BE2C (cell line): ENCODE measurements at regions not wholly inside any gene's neighbourhood (a gene's known extent, or its start where the extent isn't known, plus 50 kb on each side); places are given as distances from the start of the nearest gene placed in this dataset.

Experiments
- DNase-seq: peaks from one replicate; pipeline ENCODE4 v3.0.0-alpha.2; 2020
- H3K27me3 ChIP-seq: fragments of 250-450 bp; sonication (Bioruptor Pico); 2 replicates; pipeline ENCODE4 v1.5.1; 2020; ENCODE audit warnings: mild to moderate bottlenecking
- H3K36me3 ChIP-seq: fragments of 250-450 bp; sonication (Bioruptor Pico); 2 replicates; pipeline ENCODE4 v1.5.1; 2020; ENCODE audit warnings: mild to moderate bottlenecking
- H3K4me1 ChIP-seq: fragments of 250-450 bp; sonication (Bioruptor Pico); 2 replicates; pipeline ENCODE4 v1.5.1; 2020
- H3K4me3 ChIP-seq: 2 replicates; pipeline ENCODE4 v1.5.1; 2011; ENCODE audit warnings: low read depth, low read length
- H3K9me3 ChIP-seq: fragments of 250-450 bp; sonication (Bioruptor Pico); 2 replicates; pipeline ENCODE4 v1.5.1; 2020
- TF ChIP-seq, protein P1 (sequence below): IDR thresholded peaks from 2 replicates; pipeline ENCODE4 v1.5.1; 2012; ENCODE audit warnings: mild to moderate bottlenecking, low read depth, low read length

DNA sequence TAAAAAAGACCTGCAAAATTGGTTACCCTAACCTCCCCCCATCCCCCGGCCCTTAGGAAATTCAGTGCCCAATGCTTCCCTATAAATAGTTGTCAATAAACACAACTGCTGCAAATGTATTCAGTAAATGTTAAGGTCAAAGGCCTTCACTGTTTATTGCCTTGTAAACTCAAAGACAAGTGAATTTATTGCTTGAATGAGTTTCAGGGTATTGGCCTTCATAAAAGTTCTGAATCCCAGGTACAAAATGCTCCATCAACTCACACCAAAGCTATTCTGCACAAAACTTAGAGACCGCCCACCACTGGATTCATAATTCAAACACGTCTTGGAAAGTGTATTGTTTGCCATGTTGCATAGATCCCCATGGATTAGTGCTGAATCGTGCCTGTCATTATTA, 63.3 kb upstream of the CDKN3 start:
- Histone ChIP-seq H3K4me1 (no peaks in the 10 kb centered on the region; the same call in 1 of the 2 replicates), H3K9me3 (no peaks in the 10 kb centered on the region), H3K36me3 (no peaks in the 10 kb centered on the region), H3K27me3 (no peaks in the 10 kb centered on the region), H3K4me3 (no peak overlapping the region)
- no peak for DNase-seq
- TF ChIP-seq, protein P1, sequence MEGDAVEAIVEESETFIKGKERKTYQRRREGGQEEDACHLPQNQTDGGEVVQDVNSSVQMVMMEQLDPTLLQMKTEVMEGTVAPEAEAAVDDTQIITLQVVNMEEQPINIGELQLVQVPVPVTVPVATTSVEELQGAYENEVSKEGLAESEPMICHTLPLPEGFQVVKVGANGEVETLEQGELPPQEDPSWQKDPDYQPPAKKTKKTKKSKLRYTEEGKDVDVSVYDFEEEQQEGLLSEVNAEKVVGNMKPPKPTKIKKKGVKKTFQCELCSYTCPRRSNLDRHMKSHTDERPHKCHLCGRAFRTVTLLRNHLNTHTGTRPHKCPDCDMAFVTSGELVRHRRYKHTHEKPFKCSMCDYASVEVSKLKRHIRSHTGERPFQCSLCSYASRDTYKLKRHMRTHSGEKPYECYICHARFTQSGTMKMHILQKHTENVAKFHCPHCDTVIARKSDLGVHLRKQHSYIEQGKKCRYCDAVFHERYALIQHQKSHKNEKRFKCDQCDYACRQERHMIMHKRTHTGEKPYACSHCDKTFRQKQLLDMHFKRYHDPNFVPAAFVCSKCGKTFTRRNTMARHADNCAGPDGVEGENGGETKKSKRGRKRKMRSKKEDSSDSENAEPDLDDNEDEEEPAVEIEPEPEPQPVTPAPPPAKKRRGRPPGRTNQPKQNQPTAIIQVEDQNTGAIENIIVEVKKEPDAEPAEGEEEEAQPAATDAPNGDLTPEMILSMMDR, result no peak

GRCh38 chr14:54335569-54336155, 61.1 kb upstream of the CDKN3 start:
- TF ChIP-seq, protein P1, result no peak
- no peaks in the 10 kb centered on the region for H3K27me3 ChIP-seq
- DNase-seq, result no peak
- H3K9me3 ChIP-seq, result no peaks in the 10 kb centered on the region
- no peaks in the 10 kb centered on the region for H3K36me3 ChIP-seq
- no peak overlapping the region for H3K4me3 ChIP-seq
- H3K4me1 ChIP-seq, result no peaks in the 10 kb centered on the region

DNA sequence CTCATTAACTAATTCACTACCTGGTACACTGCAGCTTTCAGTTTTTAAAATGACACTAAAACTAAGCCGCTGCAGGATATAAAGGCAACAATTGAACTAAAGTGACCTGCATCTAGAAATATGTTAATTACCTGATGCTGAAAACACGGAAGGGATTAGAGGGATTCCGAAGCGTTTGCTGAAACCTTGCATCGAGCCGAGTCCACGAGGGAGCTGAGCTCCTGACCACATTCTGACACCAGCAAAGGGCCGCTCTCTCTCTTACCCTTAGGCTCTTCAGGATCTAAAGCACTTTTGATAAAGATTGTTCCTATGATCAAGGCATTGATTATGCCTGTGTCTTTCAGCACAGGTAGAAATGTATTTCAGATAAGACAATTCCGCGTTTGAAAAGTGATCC, 59.5 kb upstream of the CDKN3 start:
- Histone ChIP-seq H3K36me3 (no peaks in the 10 kb centered on the region), H3K27me3 (no peaks in the 10 kb centered on the region), H3K4me1 (no peaks in the 10 kb centered on the region), H3K9me3 (no peaks in the 10 kb centered on the region), H3K4me3 (no peak overlapping the region)
- TF ChIP-seq, protein P1, result no peak
- no peak for DNase-seq

- Histone ChIP-seq H3K4me3 (no peak overlapping the region), H3K36me3 (no peaks in the 10 kb centered on the region), H3K9me3 (no peaks in the 10 kb centered on the region), H3K27me3 (no peaks in the 10 kb centered on the region), H3K4me1 (no peaks in the 10 kb centered on the region; the same call in 1 of the 2 replicates)
- DNase-seq, result no peak
- TF ChIP-seq, protein P1, result peak; percentile 60
Observed at GRCh38 chr14:54338696-54339317, 58.0 kb upstream of the CDKN3 start.

- Histone ChIP-seq H3K27me3 (no peaks in the 10 kb centered on the region), H3K9me3 (no peaks in the 10 kb centered on the region), H3K36me3 (no peaks in the 10 kb centered on the region), H3K4me3 (no peak overlapping the region), H3K4me1 (peaks cover 5% of the 10 kb centered on the region; the same call in 1 of the 2 replicates)
- DNase-seq, result no peak
- TF ChIP-seq, protein P1, result no peak
Observed at GRCh38 chr14:54339771-54340170, 57.0 kb upstream of the CDKN3 start.

DNA sequence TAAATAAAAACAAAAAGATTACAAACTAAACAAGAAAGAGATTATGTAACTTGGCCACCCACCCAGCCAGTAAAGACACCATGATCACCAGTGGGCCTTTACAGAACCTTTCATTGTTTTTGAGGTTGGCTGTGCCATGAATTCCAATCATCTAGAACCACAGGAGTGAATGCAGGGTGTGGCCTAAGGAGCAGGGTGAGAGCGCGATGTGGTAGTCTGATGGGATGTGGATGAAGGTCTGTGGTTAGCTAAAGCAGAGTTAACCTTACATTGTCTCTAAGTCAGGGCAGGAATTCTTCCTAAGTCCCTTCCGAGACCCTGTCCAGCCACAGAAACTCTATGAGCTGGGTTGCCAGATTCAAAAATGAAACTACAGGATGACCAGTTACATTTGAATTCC, 54.0 kb upstream of the CDKN3 start:
- no peak overlapping the region for H3K4me3 ChIP-seq
- no peak for DNase-seq
- H3K4me1 ChIP-seq, result peaks cover 5% of the 10 kb centered on the region; the same call in 1 of the 2 replicates
- no peaks in the 10 kb centered on the region for H3K9me3 ChIP-seq
- no peaks in the 10 kb centered on the region for H3K36me3 ChIP-seq
- H3K27me3 ChIP-seq, result no peaks in the 10 kb centered on the region
- TF ChIP-seq, protein P1, result no peak
